GM21619 (cell line): ENCODE measurements at regions not wholly inside any gene's neighbourhood (a gene's known extent, or its start where the extent isn't known, plus 50 kb on each side); places are given as distances from the start of the nearest gene placed in this dataset.
"Not testable (repeated sequence)": the region's sequence is repeated elsewhere in the genome, so short reads cannot be mapped to it uniquely, and the experiment has no call there.

ENCODE experiments used
- ATAC-seq: cut with Tn5 transposase; IDR thresholded peaks from one replicate; pipeline ENCODE4 v1.9.1; 2021; ENCODE audit not compliant: unreplicated experiment

- ATAC-seq, result no peak
These were observed 244.4 kb downstream of the DAD1 start for GRCh38 chr14:22344673-22345072.

- ATAC-seq, result not testable (repeated sequence)
These were observed 244.8 kb downstream of the DAD1 start for GRCh38 chr14:22344209-22344608.

- no peak for ATAC-seq
These were observed 248.0 kb downstream of the DAD1 start for GRCh38 chr14:22341049-22341448.

GRCh38 chr14:22338917-22339715 is 249.9 kb downstream of the DAD1 start:
- ATAC-seq, result no peak

GRCh38 chr14:22338381-22338780 is 250.6 kb downstream of the DAD1 start:
- ATAC-seq, result no peak

- no peak for ATAC-seq
These were observed 251.1 kb downstream of the DAD1 start for GRCh38 chr14:22337938-22338337.

- ATAC-seq, result no peak
These were observed 251.5 kb downstream of the DAD1 start for GRCh38 chr14:22337521-22337920.

GRCh38 chr14:22336031-22336430 is 253.0 kb downstream of the DAD1 start:
- ATAC-seq, result no peak

GRCh38 chr14:22334627-22335026 is 254.4 kb downstream of the DAD1 start:
- ATAC-seq, result no peak

GRCh38 chr14:22334275-22334577 is 254.8 kb downstream of the DAD1 start:
- no peak for ATAC-seq

- peak; percentile 64 for ATAC-seq
These were observed 255.4 kb downstream of the DAD1 start for GRCh38 chr14:22333422-22334274.

GRCh38 chr14:22332686-22333421 is 256.2 kb downstream of the DAD1 start:
- no peak for ATAC-seq

GRCh38 chr14:22329371-22329770 is 259.7 kb downstream of the DAD1 start:
- ATAC-seq, result no peak

- no peak for ATAC-seq
These were observed 263.2 kb downstream of the DAD1 start for GRCh38 chr14:22325676-22326400.

GRCh38 chr14:22320362-22320750 is 268.7 kb downstream of the DAD1 start:
- no peak for ATAC-seq

GRCh38 chr14:22319526-22320361 is 269.3 kb downstream of the DAD1 start:
- ATAC-seq, result no peak

GRCh38 chr14:22318951-22319350 is 270.1 kb downstream of the DAD1 start:
- ATAC-seq, result no peak

- ATAC-seq, result no peak
These were observed 272.6 kb downstream of the DAD1 start for GRCh38 chr14:22316473-22316872.

GRCh38 chr14:22315336-22315735 is 273.7 kb downstream of the DAD1 start:
- no peak for ATAC-seq

GRCh38 chr14:22314183-22314820 is 274.7 kb downstream of the DAD1 start:
- peak; percentile 77 for ATAC-seq
